SK-N-SH (cell line): ENCODE measurements at regions not wholly inside any gene's neighbourhood (a gene's known extent, or its start where the extent isn't known, plus 50 kb on each side); places are given as distances from the start of the nearest gene placed in this dataset.

Experiments used
- CTCF ChIA-PET: fragments of 300-600, 350-600 bp; formaldehyde crosslinking; extraction: SDS; loops from one replicate; lab custom pipeline; 2021; lab: Yijun Ruan, JAX
- POLR2A ChIA-PET: fragments of 350-600 bp; sonication (Branson Sonifier 250); formaldehyde crosslinking; extraction: SDS; loops from one replicate; lab custom pipeline; 2020; ENCODE audit warnings: antibody characterized with exemption, inconsistent platforms; lab: Yijun Ruan, JAX
- DNase-seq: peaks from one replicate; pipeline ENCODE4 v3.0.0; 2012
- H2AFZ ChIP-seq: fragments of 200-600 bp; sonication (generic); 2 replicates; pipeline ENCODE4 v1.8.1; 2016; ENCODE audit warnings: antibody characterized with exemption, mild to moderate bottlenecking, low read depth
- H3F3A ChIP-seq: fragments of 200-600 bp; sonication (generic); replicated peaks from 2 replicates; pipeline ENCODE3; 2016; ENCODE audit warnings: antibody characterized with exemption, mild to moderate bottlenecking; ENCODE audit not compliant: insufficient read depth
- H3K27ac ChIP-seq, 2 experiments: fragments of 200-500 bp in 1 of 2; fragments of 200-600 bp in 1 of 2; sonication (Bioruptor generic) in 1 of 2; sonication (generic), shearing (Covaris generic) in 1 of 2; 2 replicates each; pipeline versions ENCODE4 v1.5.1 to v1.6.1; 2014 to 2016; ENCODE audit warnings: low read depth in 2 of 2, inconsistent platforms in 1 of 2, low read length in 1 of 2, mild to moderate bottlenecking in 1 of 2, mixed read lengths in 1 of 2
- H3K27me3 ChIP-seq: fragments of 200-600 bp; sonication (generic), shearing (Covaris generic); 2 replicates; pipeline ENCODE4 v1.6.1; 2016; ENCODE audit warnings: mixed run types; ENCODE audit not compliant: insufficient read depth
- H3K36me3 ChIP-seq, 2 experiments: fragments of 200-500 bp in 1 of 2; fragments of 200-600 bp in 1 of 2; sonication (Bioruptor generic) in 1 of 2; sonication (generic) in 1 of 2; replicated peaks in 1 of 2; 2 replicates each; pipeline versions ENCODE3 to v1.5.1; 2014 to 2016; ENCODE audit warnings: low read length in 1 of 2, mild to moderate bottlenecking in 1 of 2; ENCODE audit not compliant: insufficient read depth in 2 of 2, control insufficient read depth in 1 of 2
- H3K4me1 ChIP-seq, 2 experiments: fragments of 200-500 bp in 1 of 2; fragments of 200-600 bp in 1 of 2; sonication (Bioruptor generic) in 1 of 2; sonication (generic), shearing (Covaris generic) in 1 of 2; 2 replicates each; pipeline versions ENCODE4 v1.5.1 to v1.6.1; 2014 to 2016; ENCODE audit warnings: low read depth in 1 of 2, low read length in 1 of 2, mixed run types in 1 of 2; ENCODE audit not compliant: insufficient read depth in 2 of 2, control insufficient read depth in 1 of 2
- H3K4me2 ChIP-seq: fragments of 200-600 bp; sonication (generic), shearing (Covaris generic); 2 replicates; pipeline ENCODE4 v1.6.1; 2017; ENCODE audit warnings: mixed run types
- H3K4me3 ChIP-seq, 2 experiments: fragments of 200-500 bp in 1 of 2; fragments of 200-600 bp in 1 of 2; sonication (Bioruptor generic) in 1 of 2; sonication (generic), shearing (Covaris generic) in 1 of 2; 2 replicates each; pipeline versions ENCODE4 v1.5.1 to v1.8.1; 2014 to 2016; ENCODE audit warnings: low read depth in 2 of 2, inconsistent platforms in 1 of 2, low read length in 1 of 2, mild to moderate bottlenecking in 1 of 2, mixed read lengths in 1 of 2, moderate library complexity in 1 of 2
- H3K79me2 ChIP-seq: fragments of 200-600 bp; sonication (generic); 2 replicates; pipeline ENCODE4 v1.8.1; 2017; ENCODE audit warnings: mild to moderate bottlenecking; ENCODE audit not compliant: insufficient read depth
- H3K9ac ChIP-seq: fragments of 200-600 bp; sonication (generic); 2 replicates; pipeline ENCODE4 v1.6.1; 2017; ENCODE audit warnings: mixed run types
- H3K9me2 ChIP-seq: fragments of 200-600 bp; sonication (generic); 2 replicates; pipeline ENCODE4 v1.6.1; 2017; ENCODE audit warnings: mixed run types
- H3K9me3 ChIP-seq: fragments of 200-600 bp; sonication (generic); 2 replicates; pipeline ENCODE4 v1.6.1; 2017; ENCODE audit warnings: mixed run types, mild to moderate bottlenecking, moderate library complexity
- H4K20me1 ChIP-seq: fragments of 200-600 bp; sonication (generic); 2 replicates; pipeline ENCODE4 v1.6.1; 2017; ENCODE audit warnings: mild to moderate bottlenecking, mixed run types; ENCODE audit not compliant: insufficient read depth
- CHD2 ChIP-seq: fragments of 150-350 bp; IDR thresholded peaks from 2 replicates; pipeline ENCODE4 v1.6.1; 2018; ENCODE audit warnings: low read length; ENCODE audit not compliant: partially characterized antibody
- EZH2phosphoT487 ChIP-seq: fragments of 200-600 bp; sonication (generic); IDR thresholded peaks from 2 replicates; pipeline ENCODE4 v1.6.1; 2017; ENCODE audit warnings: low read depth, mixed run types, mild to moderate bottlenecking, antibody characterized with exemption, moderate library complexity, borderline replicate concordance
- FOSL2 ChIP-seq: IDR thresholded peaks from 2 replicates; pipeline ENCODE4 v1.4.0; 2012; ENCODE audit warnings: low read depth, mild to moderate bottlenecking, moderate library complexity, borderline replicate concordance
- FOXM1 ChIP-seq: IDR thresholded peaks from 2 replicates; pipeline ENCODE4 v1.4.0; 2012; ENCODE audit warnings: low read depth, mild to moderate bottlenecking
- NFIC ChIP-seq: IDR thresholded peaks from 2 replicates; pipeline ENCODE4 v1.4.0; 2012; ENCODE audit warnings: borderline replicate concordance
- RAD21 ChIP-seq: IDR thresholded peaks from 2 replicates; pipeline ENCODE4 v1.6.1; 2012; ENCODE audit warnings: mild to moderate bottlenecking, low read length
- RCOR1 ChIP-seq: fragments of 150-350 bp; IDR thresholded peaks from 2 replicates; pipeline ENCODE4 v1.6.1; 2017; ENCODE audit warnings: antibody characterized with exemption, low read length
- RXRA ChIP-seq: IDR thresholded peaks from 2 replicates; pipeline ENCODE4 v1.4.0; 2012; ENCODE audit warnings: low read depth, mild to moderate bottlenecking, borderline replicate concordance
- SIN3A ChIP-seq: IDR thresholded peaks from 2 replicates; pipeline ENCODE4 v1.6.1; 2012; ENCODE audit warnings: low read depth, mild to moderate bottlenecking, low read length, moderate library complexity, borderline replicate concordance
- TAF1 ChIP-seq: IDR thresholded peaks from 2 replicates; pipeline ENCODE4 v1.6.1; 2012; ENCODE audit warnings: low read depth, mild to moderate bottlenecking, low read length, moderate library complexity, borderline replicate concordance
- TCF12 ChIP-seq: IDR thresholded peaks from 2 replicates; pipeline ENCODE4 v1.4.0; 2012
- TEAD4 ChIP-seq: IDR thresholded peaks from 2 replicates; pipeline ENCODE4 v1.4.0; 2012; ENCODE audit warnings: mild to moderate bottlenecking, borderline replicate concordance; ENCODE audit not compliant: insufficient read depth
- YY1 ChIP-seq: IDR thresholded peaks from 2 replicates; pipeline ENCODE4 v1.4.0; 2012; ENCODE audit warnings: low read depth, mild to moderate bottlenecking
- WGBS: methylation state at CpG from one replicate; pipeline ENCODE4 v1.1.6; 2017; ENCODE audit warnings: low lambda C conversion rate; 5-methylcytosine and 5-hydroxymethylcytosine counted together
- TF ChIP-seq, protein P1 (sequence below): IDR thresholded peaks from 2 replicates; pipeline ENCODE4 v1.6.1; 2012; ENCODE audit warnings: mild to moderate bottlenecking, low read depth, low read length, moderate library complexity
- TF ChIP-seq, protein P2 (sequence below): fragments of 150-350 bp; IDR thresholded peaks from 2 replicates; pipeline ENCODE4 v1.6.1; 2017; ENCODE audit warnings: antibody characterized with exemption, low read length, low read depth, borderline replicate concordance
- TF ChIP-seq, protein P3 (sequence below): IDR thresholded peaks from 2 replicates; pipeline ENCODE4; 2012

DNA sequence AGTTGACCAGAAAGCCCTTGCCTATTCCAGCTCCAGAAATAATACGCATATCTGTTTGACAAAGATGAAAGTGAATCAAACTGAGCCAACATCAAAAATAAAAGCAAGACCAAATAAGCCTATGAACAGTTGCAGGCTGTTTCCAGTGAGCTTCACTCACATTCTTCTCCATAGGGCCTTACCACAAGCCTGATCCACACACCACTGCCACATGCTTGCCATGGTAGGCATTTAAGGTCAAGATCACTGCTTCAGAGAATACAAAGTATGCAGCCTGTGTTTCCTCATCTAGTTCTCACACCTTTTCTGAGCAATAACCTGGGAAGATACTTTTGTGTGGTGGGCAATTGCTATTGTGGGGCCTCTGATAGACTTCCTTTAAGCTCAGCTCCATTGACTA is 1060.2 kb downstream of the CDH11 start:
- no peaks in the 10 kb centered on the region for H4K20me1 ChIP-seq
- no peaks in the 10 kb centered on the region for H3F3A ChIP-seq
- no peaks in the 10 kb centered on the region for H3K36me3 ChIP-seq
- H2AFZ ChIP-seq, result no peak overlapping the region
- TF ChIP-seq EZH2phosphoT487 (no peak), FOXM1 (no peak), RAD21 (no peak)
- TF ChIP-seq, protein P1, sequence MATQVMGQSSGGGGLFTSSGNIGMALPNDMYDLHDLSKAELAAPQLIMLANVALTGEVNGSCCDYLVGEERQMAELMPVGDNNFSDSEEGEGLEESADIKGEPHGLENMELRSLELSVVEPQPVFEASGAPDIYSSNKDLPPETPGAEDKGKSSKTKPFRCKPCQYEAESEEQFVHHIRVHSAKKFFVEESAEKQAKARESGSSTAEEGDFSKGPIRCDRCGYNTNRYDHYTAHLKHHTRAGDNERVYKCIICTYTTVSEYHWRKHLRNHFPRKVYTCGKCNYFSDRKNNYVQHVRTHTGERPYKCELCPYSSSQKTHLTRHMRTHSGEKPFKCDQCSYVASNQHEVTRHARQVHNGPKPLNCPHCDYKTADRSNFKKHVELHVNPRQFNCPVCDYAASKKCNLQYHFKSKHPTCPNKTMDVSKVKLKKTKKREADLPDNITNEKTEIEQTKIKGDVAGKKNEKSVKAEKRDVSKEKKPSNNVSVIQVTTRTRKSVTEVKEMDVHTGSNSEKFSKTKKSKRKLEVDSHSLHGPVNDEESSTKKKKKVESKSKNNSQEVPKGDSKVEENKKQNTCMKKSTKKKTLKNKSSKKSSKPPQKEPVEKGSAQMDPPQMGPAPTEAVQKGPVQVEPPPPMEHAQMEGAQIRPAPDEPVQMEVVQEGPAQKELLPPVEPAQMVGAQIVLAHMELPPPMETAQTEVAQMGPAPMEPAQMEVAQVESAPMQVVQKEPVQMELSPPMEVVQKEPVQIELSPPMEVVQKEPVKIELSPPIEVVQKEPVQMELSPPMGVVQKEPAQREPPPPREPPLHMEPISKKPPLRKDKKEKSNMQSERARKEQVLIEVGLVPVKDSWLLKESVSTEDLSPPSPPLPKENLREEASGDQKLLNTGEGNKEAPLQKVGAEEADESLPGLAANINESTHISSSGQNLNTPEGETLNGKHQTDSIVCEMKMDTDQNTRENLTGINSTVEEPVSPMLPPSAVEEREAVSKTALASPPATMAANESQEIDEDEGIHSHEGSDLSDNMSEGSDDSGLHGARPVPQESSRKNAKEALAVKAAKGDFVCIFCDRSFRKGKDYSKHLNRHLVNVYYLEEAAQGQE, result no peak
- H3K4me1 ChIP-seq, result no peaks in the 10 kb centered on the region
- H3K4me2 ChIP-seq, result no peak overlapping the region
- CTCF ChIA-PET, result interaction anchor here (1.0 to 1.5 kb wide), 2 partner anchors 10 to 600 kb away, joined by 3 read pairs; no protein-coding TSS in a partner anchor
- no peak overlapping the region for H3K9ac ChIP-seq
- no peaks in the 10 kb centered on the region for H3K9me2 ChIP-seq
- no peak overlapping the region for H3K4me3 ChIP-seq
- no peaks in the 10 kb centered on the region for H3K27me3 ChIP-seq
- H3K79me2 ChIP-seq, result no peaks in the 10 kb centered on the region; the same call in 1 of the 2 replicates
- WGBS, result 92% methylated on average over 1 of the region's 1 CpG
- no peak for DNase-seq
- H3K27ac ChIP-seq, result no peak overlapping the region
- H3K9me3 ChIP-seq, result no peaks in the 10 kb centered on the region
- POLR2A ChIA-PET, result no interaction called here

DNA sequence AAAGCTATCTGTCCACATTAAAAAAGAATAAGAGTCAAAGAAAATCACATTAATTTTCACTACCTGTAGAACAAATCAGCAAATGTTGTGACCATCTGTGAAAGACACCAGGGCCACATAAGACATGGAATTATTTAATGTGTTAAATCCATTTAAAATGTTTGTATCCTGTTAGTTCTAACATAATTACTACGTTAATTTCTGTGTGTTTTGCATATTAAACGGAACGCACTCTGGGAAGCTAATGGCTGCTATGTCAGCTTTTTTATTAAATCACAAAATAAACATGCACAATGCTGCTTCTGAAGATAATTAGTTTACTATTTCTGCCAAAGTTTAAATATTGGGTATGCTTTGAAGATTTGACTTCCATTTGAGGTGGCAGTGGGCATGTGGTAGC is 1061.2 kb downstream of the CDH11 start:
- CTCF ChIA-PET, result interaction anchor here (1.0 to 1.3 kb wide), 3 partner anchors 8 to 603 kb away, joined by 3 to 5 read pairs (median 3); no protein-coding TSS in a partner anchor
- Histone ChIP-seq H3K27me3 (no peaks in the 10 kb centered on the region), H3K36me3 (no peaks in the 10 kb centered on the region), H2AFZ (no peak overlapping the region), H3F3A (no peaks in the 10 kb centered on the region), H3K9me2 (no peaks in the 10 kb centered on the region), H3K79me2 (no peaks in the 10 kb centered on the region; the same call in 1 of the 2 replicates), H3K4me2 (no peak overlapping the region), H3K9me3 (no peaks in the 10 kb centered on the region), H3K27ac (no peak overlapping the region), H4K20me1 (no peaks in the 10 kb centered on the region), H3K4me1 (no peaks in the 10 kb centered on the region), H3K4me3 (no peak overlapping the region), H3K9ac (no peak overlapping the region)
- no peak for DNase-seq
- WGBS, result 90% methylated on average over 3 of the region's 3 CpGs
- no peak for TF ChIP-seq CHD2
- TF ChIP-seq SIN3A, result no peak
- POLR2A ChIA-PET, result no interaction called here

DNA sequence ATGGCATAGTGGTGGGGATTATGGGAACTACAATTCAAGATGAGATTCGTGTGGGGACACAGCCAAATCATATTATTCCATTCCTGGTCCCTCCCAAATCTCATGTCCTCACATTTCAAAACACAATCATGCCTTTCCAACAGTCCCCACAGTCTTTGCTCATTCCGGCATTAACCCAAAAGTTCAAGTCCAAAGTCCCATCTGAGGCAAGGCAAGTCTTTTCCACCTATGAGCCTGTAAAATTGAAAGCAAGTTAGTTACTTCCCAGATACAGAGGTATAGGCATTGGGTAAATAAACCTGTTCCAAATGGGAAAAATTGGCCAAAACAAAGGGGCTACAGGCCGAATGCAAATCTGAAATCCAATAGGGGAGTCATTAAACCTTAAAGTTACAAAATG is 1063.2 kb downstream of the CDH11 start:
- Histone ChIP-seq H3K9ac (no peak overlapping the region), H3K27ac (no peak overlapping the region), H3K9me3 (no peaks in the 10 kb centered on the region), H3K27me3 (no peaks in the 10 kb centered on the region), H3K36me3 (no peaks in the 10 kb centered on the region), H3K4me2 (no peak overlapping the region), H4K20me1 (no peaks in the 10 kb centered on the region), H3F3A (no peaks in the 10 kb centered on the region), H3K9me2 (no peaks in the 10 kb centered on the region), H2AFZ (no peak overlapping the region), H3K4me1 (no peaks in the 10 kb centered on the region), H3K79me2 (no peaks in the 10 kb centered on the region; the same call in 1 of the 2 replicates), H3K4me3 (no peak overlapping the region)
- TF ChIP-seq RAD21, result no peak
- no peak for TF ChIP-seq YY1
- TF ChIP-seq TCF12, result no peak
- TF ChIP-seq SIN3A, result no peak
- TF ChIP-seq TAF1, result no peak
- TF ChIP-seq, protein P2, sequence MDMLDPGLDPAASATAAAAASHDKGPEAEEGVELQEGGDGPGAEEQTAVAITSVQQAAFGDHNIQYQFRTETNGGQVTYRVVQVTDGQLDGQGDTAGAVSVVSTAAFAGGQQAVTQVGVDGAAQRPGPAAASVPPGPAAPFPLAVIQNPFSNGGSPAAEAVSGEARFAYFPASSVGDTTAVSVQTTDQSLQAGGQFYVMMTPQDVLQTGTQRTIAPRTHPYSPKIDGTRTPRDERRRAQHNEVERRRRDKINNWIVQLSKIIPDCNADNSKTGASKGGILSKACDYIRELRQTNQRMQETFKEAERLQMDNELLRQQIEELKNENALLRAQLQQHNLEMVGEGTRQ, result no peak
- TF ChIP-seq RCOR1, result no peak
- TF ChIP-seq RXRA, result no peak
- TF ChIP-seq TEAD4, result no peak
- no peak for TF ChIP-seq NFIC
- no peak for TF ChIP-seq FOSL2
- TF ChIP-seq, protein P3, sequence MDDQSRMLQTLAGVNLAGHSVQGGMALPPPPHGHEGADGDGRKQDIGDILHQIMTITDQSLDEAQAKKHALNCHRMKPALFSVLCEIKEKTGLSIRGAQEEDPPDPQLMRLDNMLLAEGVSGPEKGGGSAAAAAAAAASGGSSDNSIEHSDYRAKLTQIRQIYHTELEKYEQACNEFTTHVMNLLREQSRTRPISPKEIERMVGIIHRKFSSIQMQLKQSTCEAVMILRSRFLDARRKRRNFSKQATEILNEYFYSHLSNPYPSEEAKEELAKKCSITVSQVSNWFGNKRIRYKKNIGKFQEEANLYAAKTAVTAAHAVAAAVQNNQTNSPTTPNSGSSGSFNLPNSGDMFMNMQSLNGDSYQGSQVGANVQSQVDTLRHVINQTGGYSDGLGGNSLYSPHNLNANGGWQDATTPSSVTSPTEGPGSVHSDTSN, result no peak
- DNase-seq, result no peak
- ChIA-PET POLR2A (no interaction called here), CTCF (no interaction called here)
- WGBS, result 75% methylated on average over 3 of the region's 3 CpGs
